Right lobe of liver (tissue), 4 donors: ENCODE measurements at regions not wholly inside any gene's neighbourhood (a gene's known extent, or its start where the extent isn't known, plus 50 kb on each side); places are given as distances from the start of the nearest gene placed in this dataset.

Experiments
- CTCF ChIP-seq, 4 donors: fragments of 200-600 bp in 3 of 4; fragments of 450-650 bp in 1 of 4; IDR thresholded peaks; one replicate each; pipeline versions ENCODE4 v1.5.1 to v1.8.0; 2016 to 2022; ENCODE audit warnings: antibody characterized with exemption in 4 of 4, mild to moderate bottlenecking in 2 of 4
- POLR2A ChIP-seq: fragments of 450-650 bp; IDR thresholded peaks from one replicate; pipeline ENCODE4 v1.6.1; 2017; ENCODE audit warnings: antibody characterized with exemption, mild to moderate bottlenecking
- donor health status: DM: no; HTN: no; CAD: no.
- donor health status: DM: no; HTN: no; CAD: no.
- donor health status: DM: no; HTN: yes; CAD: no.

GRCh38 chr12:43221216-43221615 lies 330.8 kb downstream of the ADAMTS20 start:
- TF ChIP-seq CTCF (IDR thresholded peaks at IDR 0.05): no peak
- TF ChIP-seq POLR2A: no peak
